ENCODE measurements at regions not wholly inside any gene's neighbourhood (a gene's known extent, or its start where the extent isn't known, plus 50 kb on each side); places are given as distances from the start of the nearest gene placed in this dataset.

DNA sequence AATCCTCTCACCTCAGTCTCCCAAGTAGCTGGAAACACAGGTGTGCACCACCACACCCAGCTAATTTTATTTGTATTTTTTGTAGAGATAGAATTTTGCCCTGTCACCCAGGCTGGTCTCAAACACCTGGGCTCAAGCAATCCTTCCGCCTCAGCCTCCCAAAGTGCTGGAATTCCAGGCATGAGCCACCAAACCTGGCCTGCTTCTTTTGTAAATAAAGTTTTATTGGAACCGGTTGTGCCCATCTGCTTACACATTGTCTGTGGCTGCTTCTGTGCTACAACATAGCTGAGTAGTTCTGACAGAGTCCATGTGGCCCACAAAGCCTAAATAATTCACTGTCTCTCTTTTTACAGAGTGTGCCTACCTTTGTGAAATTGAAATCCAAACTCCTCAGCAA is 109.7 kb upstream of the NRSN1 start:
- H3K27me3 ChIP-seq: no peaks in the 10 kb centered on the region
- ATAC-seq (no peak), DNase-seq (no peak)
- peaks cover 0 to 3% (median 0%) of the 10 kb centered on the region in 12 donors for H3K9me3 ChIP-seq
- no peak overlapping the region for H3K4me3 ChIP-seq
- H3K27ac ChIP-seq: no peak overlapping the region
- intact Hi-C loops (cut with DNase I): no loop called here
- no peaks in the 10 kb centered on the region for H3K36me3 ChIP-seq
- H3K4me1 ChIP-seq: no peaks in the 10 kb centered on the region
- no peak for TF ChIP-seq POLR2A (IDR thresholded peaks at IDR 0.05)
- TF ChIP-seq, protein P1, sequence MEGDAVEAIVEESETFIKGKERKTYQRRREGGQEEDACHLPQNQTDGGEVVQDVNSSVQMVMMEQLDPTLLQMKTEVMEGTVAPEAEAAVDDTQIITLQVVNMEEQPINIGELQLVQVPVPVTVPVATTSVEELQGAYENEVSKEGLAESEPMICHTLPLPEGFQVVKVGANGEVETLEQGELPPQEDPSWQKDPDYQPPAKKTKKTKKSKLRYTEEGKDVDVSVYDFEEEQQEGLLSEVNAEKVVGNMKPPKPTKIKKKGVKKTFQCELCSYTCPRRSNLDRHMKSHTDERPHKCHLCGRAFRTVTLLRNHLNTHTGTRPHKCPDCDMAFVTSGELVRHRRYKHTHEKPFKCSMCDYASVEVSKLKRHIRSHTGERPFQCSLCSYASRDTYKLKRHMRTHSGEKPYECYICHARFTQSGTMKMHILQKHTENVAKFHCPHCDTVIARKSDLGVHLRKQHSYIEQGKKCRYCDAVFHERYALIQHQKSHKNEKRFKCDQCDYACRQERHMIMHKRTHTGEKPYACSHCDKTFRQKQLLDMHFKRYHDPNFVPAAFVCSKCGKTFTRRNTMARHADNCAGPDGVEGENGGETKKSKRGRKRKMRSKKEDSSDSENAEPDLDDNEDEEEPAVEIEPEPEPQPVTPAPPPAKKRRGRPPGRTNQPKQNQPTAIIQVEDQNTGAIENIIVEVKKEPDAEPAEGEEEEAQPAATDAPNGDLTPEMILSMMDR (IDR thresholded peaks at IDR 0.05): no peak
- WGBS, 4 donors: 47 to 100% (median 77%) methylated on average over 2 of the region's 2 CpGs

DNA sequence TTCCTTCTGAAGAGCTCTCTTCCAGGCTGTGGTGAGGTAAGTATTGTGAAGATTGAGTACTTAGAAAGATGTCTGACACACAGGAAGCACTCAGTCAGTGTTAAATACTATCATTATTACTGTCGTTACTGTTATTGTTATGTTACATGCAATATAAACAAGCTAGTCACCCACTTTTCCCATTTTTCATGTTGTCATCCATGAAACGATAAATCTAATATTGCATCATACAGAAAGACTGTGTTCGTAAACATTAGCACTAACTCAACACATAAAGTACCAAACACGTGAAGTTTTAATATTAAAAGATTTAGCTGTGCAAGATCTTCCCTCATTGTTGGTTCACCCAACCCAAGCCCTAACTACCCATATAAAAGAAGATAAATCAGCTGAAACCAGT is 109.2 kb upstream of the NRSN1 start:
- intact Hi-C loops (cut with DNase I): no loop called here
- Histone ChIP-seq H3K27me3 (no peaks in the 10 kb centered on the region), H3K4me1 (no peaks in the 10 kb centered on the region), H3K9me3 (peaks cover 0 to 3% (median 0%) of the 10 kb centered on the region in 12 donors), H3K36me3 (no peaks in the 10 kb centered on the region), H3K4me3 (no peak overlapping the region), H3K27ac (no peak overlapping the region)
- WGBS, 4 donors: 90 to 93% (median 91%) methylated on average over 4 of the region's 4 CpGs
- no peak for DNase-seq
- ATAC-seq: no peak
- TF ChIP-seq POLR2A (IDR thresholded peaks at IDR 0.05): no peak
- TF ChIP-seq, protein P1 (IDR thresholded peaks at IDR 0.05): no peak

DNA sequence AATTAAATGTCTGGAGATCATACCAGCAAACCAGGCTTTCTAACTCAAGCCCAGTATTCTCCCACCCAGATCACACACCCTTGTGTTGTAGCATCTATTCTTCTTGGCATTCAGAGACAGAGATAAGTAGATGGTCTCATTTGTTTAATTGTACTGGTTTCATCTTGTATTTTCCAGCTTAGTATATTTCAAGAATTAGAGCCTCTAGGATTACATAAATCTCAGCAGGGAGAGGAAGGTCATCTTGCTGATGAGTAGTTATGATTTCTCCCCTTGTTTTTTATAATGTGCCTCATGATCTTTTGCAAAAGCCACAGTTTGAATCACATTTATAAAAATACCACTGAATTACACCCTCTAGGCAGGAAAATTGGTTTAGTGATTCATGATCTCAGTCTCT is 106.6 kb upstream of the NRSN1 start:
- no peak for DNase-seq
- no peak for ATAC-seq
- H3K9me3 ChIP-seq: peaks cover 0 to 3% (median 0%) of the 10 kb centered on the region in 12 donors
- H3K4me1 ChIP-seq: no peaks in the 10 kb centered on the region
- H3K27ac ChIP-seq: no peak overlapping the region
- H3K36me3 ChIP-seq: no peaks in the 10 kb centered on the region
- H3K27me3 ChIP-seq: no peaks in the 10 kb centered on the region
- no peak overlapping the region for H3K4me3 ChIP-seq
- TF ChIP-seq, protein P1 (IDR thresholded peaks at IDR 0.05): no peak
- TF ChIP-seq POLR2A (IDR thresholded peaks at IDR 0.05): no peak
- intact Hi-C loops (cut with DNase I): no loop called here

DNA sequence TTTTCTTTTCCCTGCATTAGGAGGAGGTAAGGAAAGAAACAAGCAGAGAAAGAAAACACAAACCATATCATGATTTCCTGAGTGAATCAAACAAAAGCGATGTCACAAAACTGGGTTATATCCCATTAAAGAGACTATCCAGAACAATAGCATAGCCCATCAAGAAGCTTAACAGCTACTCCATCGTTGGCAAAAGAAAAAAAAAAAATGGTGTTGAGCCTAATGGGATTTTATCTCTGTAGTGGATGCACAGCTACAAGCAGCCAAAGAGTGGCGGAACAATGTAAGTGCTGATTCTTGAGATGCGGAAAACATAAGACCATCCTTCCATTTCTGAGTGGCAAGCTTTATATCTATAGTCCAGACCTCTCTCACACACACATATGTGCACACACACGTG is 106.2 kb upstream of the NRSN1 start:
- H3K36me3 ChIP-seq: no peaks in the 10 kb centered on the region
- no peaks in the 10 kb centered on the region for H3K4me1 ChIP-seq
- WGBS, 4 donors: 69 to 74% (median 71%) methylated on average over 5 of the region's 5 CpGs
- H3K27me3 ChIP-seq: no peaks in the 10 kb centered on the region
- TF ChIP-seq, protein P1 (IDR thresholded peaks at IDR 0.05): no peak
- no peak for TF ChIP-seq POLR2A (IDR thresholded peaks at IDR 0.05)
- no peak overlapping the region for H3K27ac ChIP-seq
- H3K4me3 ChIP-seq: no peak overlapping the region
- no peak for ATAC-seq
- no peak for DNase-seq
- peaks cover 0 to 3% (median 0%) of the 10 kb centered on the region in 12 donors for H3K9me3 ChIP-seq
- intact Hi-C loops (cut with DNase I): no loop called here
